Spleen (tissue), 7 donors: ENCODE measurements at regions not wholly inside any gene's neighbourhood (a gene's known extent, or its start where the extent isn't known, plus 50 kb on each side); places are given as distances from the start of the nearest gene placed in this dataset.

Source experiments
- POLR2A ChIP-seq, 3 donors: fragments of 450-650 bp; IDR thresholded peaks; one replicate each; pipeline ENCODE4 v1.5.1; 2017; ENCODE audit warnings: antibody characterized with exemption in 3 of 3, mild to moderate bottlenecking in 1 of 3
- TF ChIP-seq, protein P1 (sequence below), 11 experiments: fragments of 200-600 bp in 7 of 11; fragments of 450-650 bp in 4 of 11; sonication (generic) in 4 of 11; IDR thresholded peaks in 8 of 11; conservative IDR thresholded peaks in 3 of 11; 1 replicate in 7 of 11; 2 replicates in 4 of 11; pipeline versions ENCODE4 v1.4.0 to v1.8.0; 2016 to 2021; ENCODE audit warnings: antibody characterized with exemption in 11 of 11, inconsistent platforms in 4 of 11, mild to moderate bottlenecking in 1 of 11
- donor health status: DM: no; HTN: no; CAD: no; lungs with moderate emphysema.
- donor health status: DM: no; HTN: no; CAD: no.
- donor health status: DM: no; HTN: no; CAD: no.

DNA sequence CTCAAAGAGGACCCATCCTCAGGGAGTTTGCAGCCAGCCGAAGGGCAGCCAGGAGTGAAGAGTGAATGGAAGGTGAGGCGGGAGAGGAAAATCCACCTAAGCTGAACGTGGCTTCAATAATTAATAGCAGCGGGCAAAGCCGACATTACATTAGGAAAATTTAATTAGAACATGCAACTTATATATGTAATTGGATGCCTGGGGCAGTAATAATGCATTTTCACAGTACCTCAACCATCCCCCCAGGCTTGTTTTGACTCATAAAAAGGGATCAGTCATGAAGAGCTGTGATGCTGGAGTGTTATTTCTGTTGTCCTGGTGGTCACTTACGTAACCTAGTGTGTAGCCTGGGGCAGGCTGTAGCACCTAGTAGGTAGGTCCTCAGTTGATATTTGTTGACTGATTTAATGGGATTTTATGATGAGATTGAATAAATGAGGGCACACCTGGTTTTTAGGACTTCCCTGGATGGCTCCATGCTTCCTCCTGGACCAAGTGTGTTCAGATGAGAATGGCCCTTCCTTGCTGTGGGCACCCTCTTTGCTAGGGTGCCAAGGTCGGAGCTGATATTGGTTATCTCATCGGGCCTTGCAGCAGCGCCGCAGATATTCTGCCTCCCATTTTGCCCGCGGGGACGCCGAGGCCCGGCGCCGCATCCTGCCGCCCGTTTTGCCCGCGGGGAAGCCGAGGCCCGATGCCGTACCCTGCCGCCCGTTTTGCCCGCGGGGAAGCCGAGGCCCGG is 128.8 kb downstream of the CDH26 start:
- TF ChIP-seq, protein P1, sequence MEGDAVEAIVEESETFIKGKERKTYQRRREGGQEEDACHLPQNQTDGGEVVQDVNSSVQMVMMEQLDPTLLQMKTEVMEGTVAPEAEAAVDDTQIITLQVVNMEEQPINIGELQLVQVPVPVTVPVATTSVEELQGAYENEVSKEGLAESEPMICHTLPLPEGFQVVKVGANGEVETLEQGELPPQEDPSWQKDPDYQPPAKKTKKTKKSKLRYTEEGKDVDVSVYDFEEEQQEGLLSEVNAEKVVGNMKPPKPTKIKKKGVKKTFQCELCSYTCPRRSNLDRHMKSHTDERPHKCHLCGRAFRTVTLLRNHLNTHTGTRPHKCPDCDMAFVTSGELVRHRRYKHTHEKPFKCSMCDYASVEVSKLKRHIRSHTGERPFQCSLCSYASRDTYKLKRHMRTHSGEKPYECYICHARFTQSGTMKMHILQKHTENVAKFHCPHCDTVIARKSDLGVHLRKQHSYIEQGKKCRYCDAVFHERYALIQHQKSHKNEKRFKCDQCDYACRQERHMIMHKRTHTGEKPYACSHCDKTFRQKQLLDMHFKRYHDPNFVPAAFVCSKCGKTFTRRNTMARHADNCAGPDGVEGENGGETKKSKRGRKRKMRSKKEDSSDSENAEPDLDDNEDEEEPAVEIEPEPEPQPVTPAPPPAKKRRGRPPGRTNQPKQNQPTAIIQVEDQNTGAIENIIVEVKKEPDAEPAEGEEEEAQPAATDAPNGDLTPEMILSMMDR (IDR thresholded peaks at IDR 0.05 in 8 of 11, conservative IDR thresholded peaks at IDR 0.05 in 3 of 11): no peak
- no peak for TF ChIP-seq POLR2A (IDR thresholded peaks at IDR 0.05)
